ENCODE measurements at regions not wholly inside any gene's neighbourhood (a gene's known extent, or its start where the extent isn't known, plus 50 kb on each side); places are given as distances from the start of the nearest gene placed in this dataset.

- Mint-ChIP-seq H3K36me3 (no peaks in the 10 kb centered on the region), H3K27ac (no peak overlapping the region), H3K4me1 (no peaks in the 10 kb centered on the region), H3K27me3 (peaks cover 2 to 4% of the 10 kb centered on the region in 2 donors), H3K4me3 (no peak overlapping the region), H3K9me3 (no peaks in the 10 kb centered on the region)
- ChIA-PET POLR2A (no interaction called here), CTCF (no interaction called here)
- DNase-seq (no peak), ATAC-seq (replicated peaks in 1 of 4) (no peak)
- no peaks in the 10 kb centered on the region for H3K4me1 ChIP-seq (ENCODE audit: control insufficient read depth in 1 of 2, extremely low read depth in 1 of 2, insufficient read depth in 2 of 2, low read length in 2 of 2)
- no peak overlapping the region for H3K4me3 ChIP-seq (ENCODE audit: control insufficient read depth in 1 of 2, extremely low read depth in 1 of 2, low read length in 1 of 2)
- H3K27me3 ChIP-seq (replicated peaks in 1 of 2; ENCODE audit: control insufficient read depth in 2 of 2, extremely low read depth in 1 of 2, insufficient read depth in 2 of 2, low read length in 1 of 2), result no peaks in the 10 kb centered on the region
- no peaks in the 10 kb centered on the region for H3K36me3 ChIP-seq (ENCODE audit: control insufficient read depth in 2 of 2, extremely low read depth in 1 of 2, insufficient read depth in 1 of 2, low read length in 1 of 2)
- no peak overlapping the region for H3K27ac ChIP-seq (ENCODE audit: low read length)
- H3K9me3 ChIP-seq, result no peaks in the 10 kb centered on the region
- WGBS (ENCODE audit: insufficient coverage), result 40% methylated on average over 1 of the region's 2 CpGs
These were observed 376.5 kb upstream of the KCNMB2 start for GRCh38 chr3:178159691-178160220.

DNA sequence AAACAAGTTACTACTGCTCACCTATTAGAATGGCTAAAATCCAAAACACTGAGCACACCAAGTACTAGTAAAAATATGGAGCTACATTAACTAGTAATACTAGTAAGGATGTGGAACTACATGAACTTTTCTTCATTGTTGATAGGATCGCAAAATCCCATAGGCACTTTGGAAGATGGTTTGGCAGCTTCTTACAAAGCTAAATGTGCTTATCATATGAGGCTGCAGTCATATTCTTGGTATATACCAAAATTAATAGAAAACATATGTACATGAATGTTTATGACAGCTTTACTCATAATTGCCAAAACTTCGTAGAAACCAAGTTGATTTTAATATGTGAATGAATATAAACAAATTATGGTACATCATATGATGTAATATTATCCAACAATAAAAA lies 366.8 kb upstream of the KCNMB2 start:
- ChIA-PET CTCF (no interaction called here), POLR2A (interaction anchor here in 1 of 2 donors (0.5 kb wide), 1 partner anchor 978 kb away, joined by 4 read pairs; no protein-coding TSS in a partner anchor)
- Mint-ChIP-seq H3K9me3 (no peaks in the 10 kb centered on the region), H3K4me1 (no peaks in the 10 kb centered on the region), H3K27ac (no peak overlapping the region), H3K36me3 (no peaks in the 10 kb centered on the region), H3K27me3 (no peaks in the 10 kb centered on the region), H3K4me3 (no peak overlapping the region)
- Histone ChIP-seq H3K4me3 (ENCODE audit: control insufficient read depth in 1 of 2, extremely low read depth in 1 of 2, low read length in 1 of 2) (no peak overlapping the region), H3K4me1 (ENCODE audit: control insufficient read depth in 1 of 2, extremely low read depth in 1 of 2, insufficient read depth in 2 of 2, low read length in 2 of 2) (no peaks in the 10 kb centered on the region), H3K36me3 (ENCODE audit: control insufficient read depth in 2 of 2, extremely low read depth in 1 of 2, insufficient read depth in 1 of 2, low read length in 1 of 2) (no peaks in the 10 kb centered on the region), H3K27me3 (replicated peaks in 1 of 2; ENCODE audit: control insufficient read depth in 2 of 2, extremely low read depth in 1 of 2, insufficient read depth in 2 of 2, low read length in 1 of 2) (no peaks in the 10 kb centered on the region), H3K27ac (ENCODE audit: low read length) (no peak overlapping the region), H3K9me3 (no peaks in the 10 kb centered on the region)
- ATAC-seq (replicated peaks in 1 of 4) (no peak), DNase-seq (no peak)
- no CpG with 5 or more reads among the region's 2 CpGs for WGBS (ENCODE audit: insufficient coverage)

DNA sequence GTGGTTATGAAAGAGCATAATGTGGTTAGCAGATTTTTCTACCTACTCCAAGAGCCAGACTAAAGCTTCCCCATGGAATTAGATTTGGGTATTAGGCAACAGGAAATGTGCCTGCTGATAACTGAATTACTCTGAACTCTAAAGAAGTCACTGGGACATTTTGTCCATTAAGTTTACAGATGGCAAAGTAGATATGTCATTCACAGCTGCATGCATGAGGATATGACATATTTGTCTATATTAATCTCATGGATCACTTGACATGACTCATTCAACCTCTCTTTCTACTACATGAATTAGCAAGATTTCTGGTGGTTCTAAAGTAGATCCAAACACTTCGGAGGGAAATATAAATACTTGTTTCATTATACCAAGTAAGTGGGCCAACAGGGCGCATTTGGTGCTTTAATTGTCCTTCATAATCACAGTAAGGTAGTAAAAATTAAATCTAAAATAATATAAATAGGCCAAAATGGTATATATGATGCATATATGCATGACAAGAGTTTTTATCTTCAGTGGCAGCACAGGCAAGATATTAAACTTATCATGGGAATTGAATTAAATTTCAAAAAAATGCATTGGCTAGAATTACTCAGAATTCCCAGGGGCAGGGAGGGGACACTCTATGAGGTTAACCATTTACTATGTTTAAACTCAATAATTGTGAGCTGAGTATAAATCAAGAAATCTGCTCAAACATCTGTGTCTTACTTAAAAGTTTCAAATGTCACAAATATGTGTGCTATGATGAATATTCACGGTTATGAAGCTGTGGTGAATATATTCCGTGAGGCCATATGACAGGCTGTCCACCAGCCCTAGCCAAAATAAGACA lies 365.3 kb upstream of the KCNMB2 start:
- no CpG with 5 or more reads among the region's 4 CpGs for WGBS (ENCODE audit: insufficient coverage)
- H3K27ac ChIP-seq (ENCODE audit: low read length), result no peak overlapping the region
- DNase-seq, result no peak

GRCh38 chr3:178172121-178172520 lies 364.1 kb upstream of the KCNMB2 start:
- Mint-ChIP-seq H3K9me3 (no peaks in the 10 kb centered on the region), H3K4me1 (no peaks in the 10 kb centered on the region), H3K4me3 (no peak overlapping the region), H3K27ac (no peak overlapping the region), H3K36me3 (no peaks in the 10 kb centered on the region), H3K27me3 (no peaks in the 10 kb centered on the region)
- no peak overlapping the region for H3K27ac ChIP-seq (ENCODE audit: low read length)
- POLR2A ChIA-PET, result interaction anchor here in 1 of 2 donors (0.6 kb wide), 2 partner anchors 48 to 743 kb away, joined by 5 read pairs; no protein-coding TSS in a partner anchor
- WGBS (ENCODE audit: insufficient coverage), result 100% methylated on average over 1 of the region's 2 CpGs
- no peaks in the 10 kb centered on the region for H3K36me3 ChIP-seq (ENCODE audit: control insufficient read depth in 2 of 2, extremely low read depth in 1 of 2, insufficient read depth in 1 of 2, low read length in 1 of 2)
- no peaks in the 10 kb centered on the region for H3K9me3 ChIP-seq
- DNase-seq, result no peak
- CTCF ChIA-PET, result no interaction called here
- no peaks in the 10 kb centered on the region for H3K27me3 ChIP-seq (replicated peaks in 1 of 2; ENCODE audit: control insufficient read depth in 2 of 2, extremely low read depth in 1 of 2, insufficient read depth in 2 of 2, low read length in 1 of 2)
- ATAC-seq (replicated peaks in 1 of 4), result no peak
- no peaks in the 10 kb centered on the region for H3K4me1 ChIP-seq (ENCODE audit: control insufficient read depth in 1 of 2, extremely low read depth in 1 of 2, insufficient read depth in 2 of 2, low read length in 2 of 2)
- no peak overlapping the region for H3K4me3 ChIP-seq (ENCODE audit: control insufficient read depth in 1 of 2, extremely low read depth in 1 of 2, low read length in 1 of 2)

More for the DNA sequence above, 365.3 kb upstream of the KCNMB2 start:
- ChIA-PET POLR2A (interaction anchor here in 1 of 2 donors (0.6 kb wide), 2 partner anchors 439 to 742 kb away, joined by 4 to 5 read pairs; no protein-coding TSS in a partner anchor), CTCF (no interaction called here)
- no peak for ATAC-seq (replicated peaks in 1 of 4)
- H3K4me1 Mint-ChIP-seq, result no peaks in the 10 kb centered on the region
- no peak overlapping the region for H3K4me3 Mint-ChIP-seq
- H3K36me3 Mint-ChIP-seq, result no peaks in the 10 kb centered on the region
- Histone ChIP-seq H3K4me1 (ENCODE audit: control insufficient read depth in 1 of 2, extremely low read depth in 1 of 2, insufficient read depth in 2 of 2, low read length in 2 of 2) (no peaks in the 10 kb centered on the region), H3K9me3 (no peaks in the 10 kb centered on the region), H3K36me3 (ENCODE audit: control insufficient read depth in 2 of 2, extremely low read depth in 1 of 2, insufficient read depth in 1 of 2, low read length in 1 of 2) (no peaks in the 10 kb centered on the region), H3K27me3 (replicated peaks in 1 of 2; ENCODE audit: control insufficient read depth in 2 of 2, extremely low read depth in 1 of 2, insufficient read depth in 2 of 2, low read length in 1 of 2) (no peaks in the 10 kb centered on the region), H3K4me3 (ENCODE audit: control insufficient read depth in 1 of 2, extremely low read depth in 1 of 2, low read length in 1 of 2) (no peak overlapping the region)
- no peaks in the 10 kb centered on the region for H3K9me3 Mint-ChIP-seq
- no peaks in the 10 kb centered on the region for H3K27me3 Mint-ChIP-seq
- H3K27ac Mint-ChIP-seq, result no peak overlapping the region

DNA sequence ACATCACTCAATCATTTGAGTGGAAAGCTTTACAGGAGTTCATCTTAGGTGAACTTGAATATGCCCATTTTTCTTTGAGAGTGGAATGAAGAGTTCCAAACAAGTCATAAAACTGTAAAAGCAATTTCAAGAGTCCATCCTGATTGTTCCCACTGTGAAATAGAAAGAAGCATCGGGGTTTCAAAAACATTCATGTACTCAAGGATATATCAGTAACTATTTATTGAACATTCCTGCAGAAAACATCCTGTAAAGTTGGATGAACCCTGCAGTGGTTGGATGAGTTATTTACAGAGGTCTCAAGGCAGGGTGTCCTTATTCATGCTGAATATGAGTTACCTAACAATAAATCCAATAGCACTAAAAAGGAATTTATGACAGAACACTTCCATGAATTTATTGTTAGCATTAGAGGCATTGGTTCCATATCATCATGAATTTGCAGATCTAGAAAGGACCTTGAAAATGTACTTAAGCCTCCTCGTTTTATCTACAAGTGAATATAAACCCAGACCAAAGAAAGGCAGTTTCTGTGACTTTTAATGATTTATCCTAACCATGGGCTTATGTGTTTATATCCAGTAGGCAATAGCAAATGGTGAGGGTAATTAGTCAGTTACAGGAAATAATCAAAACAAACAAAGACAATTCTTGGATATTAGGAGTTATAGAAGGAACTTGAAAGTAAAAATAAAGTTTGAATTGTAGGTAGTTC lies 361.9 kb upstream of the KCNMB2 start:
- CTCF ChIA-PET, result no interaction called here
- Mint-ChIP-seq H3K9me3 (no peaks in the 10 kb centered on the region), H3K36me3 (no peaks in the 10 kb centered on the region), H3K27ac (no peak overlapping the region), H3K4me1 (no peaks in the 10 kb centered on the region), H3K27me3 (no peaks in the 10 kb centered on the region), H3K4me3 (no peak overlapping the region)
- Histone ChIP-seq H3K27ac (ENCODE audit: low read length) (no peak overlapping the region), H3K36me3 (ENCODE audit: control insufficient read depth in 2 of 2, extremely low read depth in 1 of 2, insufficient read depth in 1 of 2, low read length in 1 of 2) (no peaks in the 10 kb centered on the region), H3K4me1 (ENCODE audit: control insufficient read depth in 1 of 2, extremely low read depth in 1 of 2, insufficient read depth in 2 of 2, low read length in 2 of 2) (no peaks in the 10 kb centered on the region), H3K27me3 (replicated peaks in 1 of 2; ENCODE audit: control insufficient read depth in 2 of 2, extremely low read depth in 1 of 2, insufficient read depth in 2 of 2, low read length in 1 of 2) (no peaks in the 10 kb centered on the region), H3K9me3 (no peaks in the 10 kb centered on the region), H3K4me3 (ENCODE audit: control insufficient read depth in 1 of 2, extremely low read depth in 1 of 2, low read length in 1 of 2) (no peak overlapping the region)
- POLR2A ChIA-PET, result no interaction called here
- no peak for ATAC-seq (replicated peaks in 1 of 4)
- DNase-seq, result no peak
- WGBS (ENCODE audit: insufficient coverage), result no CpG with 5 or more reads among the region's 2 CpGs

DNA sequence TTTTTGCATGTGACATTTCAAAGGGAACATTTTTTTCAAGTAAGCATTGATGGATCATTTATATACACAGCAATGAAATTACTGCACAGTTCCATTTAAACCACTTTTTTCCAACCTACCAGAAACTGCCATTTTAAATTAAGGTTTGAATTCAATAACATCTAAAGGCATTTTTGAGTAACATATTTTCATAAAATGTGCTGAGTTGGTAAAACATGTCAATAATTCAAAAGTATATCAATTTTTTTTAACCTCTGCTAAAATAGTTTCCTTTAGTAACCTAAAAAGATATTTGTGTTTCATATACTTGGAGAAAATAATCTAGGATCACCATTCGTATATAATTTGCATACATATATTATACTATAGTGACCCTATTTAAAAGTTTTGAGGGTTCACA lies 355.1 kb upstream of the KCNMB2 start:
- no CpG with 5 or more reads among the region's 1 CpG for WGBS (ENCODE audit: insufficient coverage)
- H3K4me3 ChIP-seq (ENCODE audit: control insufficient read depth in 1 of 2, extremely low read depth in 1 of 2, low read length in 1 of 2), result no peak overlapping the region
- Mint-ChIP-seq H3K4me1 (no peaks in the 10 kb centered on the region), H3K27me3 (peaks cover 0 to 2% of the 10 kb centered on the region in 2 donors), H3K9me3 (no peaks in the 10 kb centered on the region), H3K4me3 (no peak overlapping the region), H3K27ac (no peak overlapping the region), H3K36me3 (no peaks in the 10 kb centered on the region)
- ATAC-seq (replicated peaks in 1 of 4) (no peak), DNase-seq (no peak)
- H3K27ac ChIP-seq (ENCODE audit: low read length), result no peak overlapping the region
- H3K36me3 ChIP-seq (ENCODE audit: control insufficient read depth in 2 of 2, extremely low read depth in 1 of 2, insufficient read depth in 1 of 2, low read length in 1 of 2), result no peaks in the 10 kb centered on the region
- H3K9me3 ChIP-seq, result no peaks in the 10 kb centered on the region
- CTCF ChIA-PET, result no interaction called here
- POLR2A ChIA-PET, result no interaction called here
- no peaks in the 10 kb centered on the region for H3K27me3 ChIP-seq (replicated peaks in 1 of 2; ENCODE audit: control insufficient read depth in 2 of 2, extremely low read depth in 1 of 2, insufficient read depth in 2 of 2, low read length in 1 of 2)
- no peaks in the 10 kb centered on the region for H3K4me1 ChIP-seq (ENCODE audit: control insufficient read depth in 1 of 2, extremely low read depth in 1 of 2, insufficient read depth in 2 of 2, low read length in 2 of 2)
